ENCODE measurements at regions not wholly inside any gene's neighbourhood (a gene's known extent, or its start where the extent isn't known, plus 50 kb on each side); places are given as distances from the start of the nearest gene placed in this dataset.

DNA sequence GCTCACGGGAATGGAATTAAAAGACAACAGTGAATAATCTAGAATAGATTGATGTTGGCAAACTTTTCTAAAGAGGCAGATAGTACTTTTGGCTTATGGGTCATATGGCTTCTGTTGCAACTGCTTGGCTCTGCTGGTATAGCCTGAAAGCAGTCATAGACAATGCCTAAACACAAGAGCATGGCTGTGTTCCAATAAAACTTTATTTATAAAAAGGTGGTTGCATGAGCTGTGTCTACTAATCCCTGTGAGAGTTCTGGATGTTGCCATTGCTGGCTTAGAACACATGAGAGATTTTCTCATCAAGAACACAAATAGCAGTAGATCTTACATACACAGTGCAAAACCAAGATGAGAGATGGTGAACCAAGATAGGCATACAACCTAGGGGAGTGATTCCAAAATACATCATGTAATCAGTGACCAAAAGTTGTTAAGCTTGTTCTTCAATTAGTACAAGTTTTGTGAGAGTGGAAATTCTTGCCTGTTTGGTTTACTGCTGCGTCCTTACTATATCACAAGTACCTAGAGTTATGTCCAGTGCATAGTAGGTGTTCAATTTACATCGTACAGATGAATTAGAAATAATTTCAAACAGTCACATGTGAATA, 380.0 kb downstream of the METTL4 start:
- Histone ChIP-seq H3K9me3 (peaks cover 3 to 9% of the 10 kb centered on the region in 2 donors), H3K36me3 (no peaks in the 10 kb centered on the region), H3K4me3 (no peak overlapping the region), H3K27ac (no peak overlapping the region), H3K27me3 (no peaks in the 10 kb centered on the region), H3K4me1 (no peaks in the 10 kb centered on the region)
- TF ChIP-seq POLR2A (IDR thresholded peaks at IDR 0.05) (no peak), CTCF (IDR thresholded peaks at IDR 0.05) (no peak), POLR2AphosphoS5 (IDR thresholded peaks at IDR 0.05) (no peak)
- DNase-seq (ENCODE audit: low spot score in 2 of 2), result no peak
- intact Hi-C loops (cut with DNase I; ENCODE audit: low total_unique reads), result no loop called here

DNA sequence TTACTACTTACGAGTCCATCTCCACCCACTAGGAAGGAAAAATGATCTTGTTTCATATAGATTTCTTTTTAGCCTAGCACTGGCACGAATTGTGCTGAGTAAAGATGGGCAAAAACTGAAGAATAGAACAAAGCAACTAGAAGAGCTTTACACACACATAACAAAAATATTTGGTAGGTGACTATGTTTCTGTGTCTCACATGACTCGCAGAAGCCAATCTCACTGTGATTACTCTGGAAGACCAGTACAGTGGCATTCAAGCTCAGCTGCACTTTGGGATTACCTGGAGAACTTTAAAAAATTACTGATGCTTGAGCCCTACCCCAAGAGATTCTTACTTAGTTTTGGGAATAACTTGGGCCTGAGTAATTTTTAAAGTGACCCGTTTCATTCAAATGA, 378.7 kb downstream of the METTL4 start:
- TF ChIP-seq CTCF (IDR thresholded peaks at IDR 0.05) (no peak), POLR2AphosphoS5 (IDR thresholded peaks at IDR 0.05) (no peak), POLR2A (IDR thresholded peaks at IDR 0.05) (no peak)
- no peaks in the 10 kb centered on the region for H3K36me3 ChIP-seq
- DNase-seq (ENCODE audit: low spot score in 2 of 2), result no peak
- no peaks in the 10 kb centered on the region for H3K27me3 ChIP-seq
- no peak overlapping the region for H3K27ac ChIP-seq
- no peak overlapping the region for H3K4me3 ChIP-seq
- intact Hi-C loops (cut with DNase I; ENCODE audit: low total_unique reads), result no loop called here
- no peaks in the 10 kb centered on the region for H3K4me1 ChIP-seq
- peaks cover 3 to 9% of the 10 kb centered on the region in 2 donors for H3K9me3 ChIP-seq

- Histone ChIP-seq H3K27ac (no peak overlapping the region), H3K9me3 (peaks cover 3 to 9% of the 10 kb centered on the region in 2 donors), H3K36me3 (no peaks in the 10 kb centered on the region), H3K4me3 (no peak overlapping the region), H3K4me1 (no peaks in the 10 kb centered on the region), H3K27me3 (no peaks in the 10 kb centered on the region)
- no peak for TF ChIP-seq CTCF (IDR thresholded peaks at IDR 0.05)
- TF ChIP-seq POLR2A (IDR thresholded peaks at IDR 0.05), result no peak
- no peak for TF ChIP-seq POLR2AphosphoS5 (IDR thresholded peaks at IDR 0.05)
- intact Hi-C loops (cut with DNase I; ENCODE audit: low total_unique reads), result no loop called here
- DNase-seq (ENCODE audit: low spot score in 2 of 2), result no peak
These were observed 373.4 kb downstream of the METTL4 start for GRCh38 chr18:2197946-2198345.

GRCh38 chr18:2199060-2199459, 372.2 kb downstream of the METTL4 start:
- H3K27ac ChIP-seq, result no peak overlapping the region
- no peaks in the 10 kb centered on the region for H3K36me3 ChIP-seq
- no peaks in the 10 kb centered on the region for H3K4me1 ChIP-seq
- intact Hi-C loops (cut with DNase I; ENCODE audit: low total_unique reads), result no loop called here
- no peak overlapping the region for H3K4me3 ChIP-seq
- no peaks in the 10 kb centered on the region for H3K9me3 ChIP-seq
- TF ChIP-seq POLR2A (IDR thresholded peaks at IDR 0.05) (no peak), CTCF (IDR thresholded peaks at IDR 0.05) (no peak), POLR2AphosphoS5 (IDR thresholded peaks at IDR 0.05) (no peak)
- DNase-seq (ENCODE audit: low spot score in 2 of 2), result no peak
- no peaks in the 10 kb centered on the region for H3K27me3 ChIP-seq

GRCh38 chr18:2201036-2201600, 370.2 kb downstream of the METTL4 start:
- no peak for DNase-seq (ENCODE audit: low spot score in 2 of 2)
- H3K27me3 ChIP-seq, result no peaks in the 10 kb centered on the region
- no peak overlapping the region for H3K4me3 ChIP-seq
- no peak overlapping the region for H3K27ac ChIP-seq
- no peaks in the 10 kb centered on the region for H3K4me1 ChIP-seq
- no peaks in the 10 kb centered on the region for H3K9me3 ChIP-seq
- intact Hi-C loops (cut with DNase I; ENCODE audit: low total_unique reads), result no loop called here
- no peaks in the 10 kb centered on the region for H3K36me3 ChIP-seq
- TF ChIP-seq CTCF (IDR thresholded peaks at IDR 0.05) (no peak), POLR2AphosphoS5 (IDR thresholded peaks at IDR 0.05) (no peak), POLR2A (IDR thresholded peaks at IDR 0.05) (no peak)

Data from breast epithelium (tissue), 4 donors.